ENCODE measurements at regions not wholly inside any gene's neighbourhood (a gene's known extent, or its start where the extent isn't known, plus 50 kb on each side); places are given as distances from the start of the nearest gene placed in this dataset.

DNA sequence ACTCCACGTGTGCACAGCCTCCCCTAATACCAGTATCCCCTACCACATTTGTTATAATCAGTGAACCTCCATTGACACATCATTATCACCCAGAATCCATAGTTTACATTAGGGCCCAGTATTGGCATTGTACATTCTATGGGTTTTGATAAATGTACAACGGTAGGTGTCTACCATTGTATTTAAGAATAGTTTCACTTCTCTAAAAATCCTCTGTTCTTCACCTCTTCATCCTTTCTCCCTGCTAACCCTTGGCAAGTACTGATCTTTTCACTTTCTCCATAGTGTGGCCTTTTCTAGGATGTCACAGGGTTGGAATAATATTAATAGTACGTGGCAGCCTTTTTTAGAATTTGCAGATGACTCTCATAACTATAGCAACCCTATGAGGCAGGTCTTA, 353.8 kb downstream of the DDX10 start:
- no peaks in the 10 kb centered on the region for H3K9me1 ChIP-seq (ENCODE audit: control insufficient read depth, insufficient read depth, low read length)
- no peak overlapping the region for H3K9ac ChIP-seq (ENCODE audit: insufficient read depth in 1 of 2, low read depth in 2 of 2, low read length in 2 of 2)
- TF ChIP-seq SLC30A9 (CRISPR knock-in tag; IDR thresholded peaks at IDR 0.05): no peak
- no peak for TF ChIP-seq HNRNPK (IDR thresholded peaks at IDR 0.05; ENCODE audit: low read depth, low read length, poor library complexity, severe bottlenecking)
- TF ChIP-seq LARP7 (IDR thresholded peaks at IDR 0.05): no peak
- no peak for TF ChIP-seq RBBP5 (IDR thresholded peaks at IDR 0.05; ENCODE audit: borderline replicate concordance, insufficient read depth, low read length, poor library complexity, severe bottlenecking)
- TF ChIP-seq GATAD2A (IDR thresholded peaks at IDR 0.05): no peak
- no peak for TF ChIP-seq ZNF764 (CRISPR knock-in tag; IDR thresholded peaks at IDR 0.05; ENCODE audit: low read depth)
- TF ChIP-seq, protein P1, sequence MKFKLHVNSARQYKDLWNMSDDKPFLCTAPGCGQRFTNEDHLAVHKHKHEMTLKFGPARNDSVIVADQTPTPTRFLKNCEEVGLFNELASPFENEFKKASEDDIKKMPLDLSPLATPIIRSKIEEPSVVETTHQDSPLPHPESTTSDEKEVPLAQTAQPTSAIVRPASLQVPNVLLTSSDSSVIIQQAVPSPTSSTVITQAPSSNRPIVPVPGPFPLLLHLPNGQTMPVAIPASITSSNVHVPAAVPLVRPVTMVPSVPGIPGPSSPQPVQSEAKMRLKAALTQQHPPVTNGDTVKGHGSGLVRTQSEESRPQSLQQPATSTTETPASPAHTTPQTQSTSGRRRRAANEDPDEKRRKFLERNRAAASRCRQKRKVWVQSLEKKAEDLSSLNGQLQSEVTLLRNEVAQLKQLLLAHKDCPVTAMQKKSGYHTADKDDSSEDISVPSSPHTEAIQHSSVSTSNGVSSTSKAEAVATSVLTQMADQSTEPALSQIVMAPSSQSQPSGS (CRISPR knock-in tag; IDR thresholded peaks at IDR 0.05): no peak
- TF ChIP-seq OTX1 (CRISPR knock-in tag; IDR thresholded peaks at IDR 0.05): no peak
- TF ChIP-seq KLF10 (CRISPR knock-in tag; IDR thresholded peaks at IDR 0.05): no peak
- TF ChIP-seq ZNF75A (CRISPR knock-in tag; IDR thresholded peaks at IDR 0.05): no peak
- TF ChIP-seq PML (IDR thresholded peaks at IDR 0.05; ENCODE audit: low read length): no peak
- TF ChIP-seq POLR2AphosphoS2 (IDR thresholded peaks at IDR 0.05; ENCODE audit: low read length): no peak
- no peaks in the 10 kb centered on the region for H3K79me2 ChIP-seq (ENCODE audit: control insufficient read depth, insufficient read depth, low read length)
- no peak overlapping the region for H2AFZ ChIP-seq (ENCODE audit: low read depth, low read length)
- no peaks in the 10 kb centered on the region for H4K20me1 ChIP-seq (replicated peaks; ENCODE audit: control insufficient read depth, insufficient read depth, low read length)
- FAIRE-seq: no peak
- no peaks in the 10 kb centered on the region for H3K27me3 ChIP-seq (ENCODE audit: control insufficient read depth in 2 of 2, insufficient read depth in 2 of 2, low read length in 2 of 2)
- intact Hi-C loops (cut with micrococcal nuclease) (no loop called here), in situ Hi-C loops (cut with MboI) (no loop called here)
- CTCF ChIA-PET (ENCODE audit: low intra/inter-chr PET ratio): no interaction called here
- no peak overlapping the region for H3K4me2 ChIP-seq (ENCODE audit: insufficient read depth, low read length)
- no peak overlapping the region for H3K4me3 ChIP-seq
- no peak overlapping the region for H3K27ac ChIP-seq (ENCODE audit: extremely low read depth, low read depth, low read length)
- no peak for DNase-seq (ENCODE audit: extremely low read depth in 1 of 4, low spot score in 3 of 4)
- POLR2A ChIA-PET: no interaction called here
- no peaks in the 10 kb centered on the region for H3K36me3 ChIP-seq (ENCODE audit: control insufficient read depth, insufficient read depth, low read length)
- H3K4me1 ChIP-seq (replicated peaks in 1 of 2; ENCODE audit: control insufficient read depth in 2 of 2, insufficient read depth in 2 of 2, low read length in 2 of 2): no peaks in the 10 kb centered on the region
- H3K9me3 ChIP-seq (replicated peaks; ENCODE audit: control insufficient read depth, insufficient read depth, low read depth, low read length): no peaks in the 10 kb centered on the region
- no peak for ATAC-seq
- WGBS (ENCODE audit: insufficient coverage, low coverage, missing lambda C conversion rate): 2% methylated on average over 3 of the region's 3 CpGs
- BruUV-seq (replicated peaks): no TSS peak
